Activated naive CD8-positive, alpha-beta T cell treated with anti-CD3 and anti-CD28 coated beads, Interleukin-2, amount 10 ng/mL, durations not matched to agents 7 days and 5 days (primary cell): ENCODE measurements at regions not wholly inside any gene's neighbourhood (a gene's known extent, or its start where the extent isn't known, plus 50 kb on each side); places are given as distances from the start of the nearest gene placed in this dataset.
"Not testable (repeated sequence)": the region's sequence is repeated elsewhere in the genome, so short reads cannot be mapped to it uniquely, and the experiment has no call there.

Source experiments
- ATAC-seq: fragments of 150-1000 bp; cut with Tn5 transposase; one replicate; pipeline ENCODE4 v1.10.0; 2021; ENCODE audit warnings: low read depth, moderate library complexity
- POLR2A ChIA-PET: fragments of 350-600 bp; sonication (Branson Sonifier 250); formaldehyde crosslinking; loops from one replicate; lab custom pipeline; 2021; ENCODE audit warnings: antibody characterized with exemption; lab: Charles Lee
- DNase-seq: peaks from one replicate; pipeline ENCODE4 v3.0.0; 2021
- H3K27ac Mint-ChIP-seq: one replicate; pipeline ENCODE4 v1.8.0; 2022; ENCODE audit warnings: mild to moderate bottlenecking, mixed read lengths
- H3K27me3 Mint-ChIP-seq: one replicate; pipeline ENCODE4 v1.8.0; 2022; ENCODE audit warnings: mild to moderate bottlenecking, moderate library complexity, mixed read lengths
- H3K36me3 Mint-ChIP-seq: one replicate; pipeline ENCODE4 v1.8.0; 2021; ENCODE audit warnings: mild to moderate bottlenecking, mixed read lengths
- H3K4me1 Mint-ChIP-seq: one replicate; pipeline ENCODE4 v1.8.0; 2021; ENCODE audit warnings: mixed read lengths
- H3K4me3 Mint-ChIP-seq: one replicate; pipeline ENCODE4 v1.8.0; 2022; ENCODE audit warnings: mild to moderate bottlenecking, moderate library complexity, mixed read lengths
- H3K9me3 Mint-ChIP-seq: one replicate; pipeline ENCODE4 v1.8.0; 2021; ENCODE audit warnings: mixed read lengths

GRCh38 chr6:4336778-4337442 lies 201.5 kb upstream of the ECI2 start:
- Mint-ChIP-seq H3K4me3 (no peak overlapping the region), H3K4me1 (no peaks in the 10 kb centered on the region), H3K36me3 (no peaks in the 10 kb centered on the region), H3K27ac (no peak overlapping the region), H3K9me3 (no peaks in the 10 kb centered on the region), H3K27me3 (no peaks in the 10 kb centered on the region)
- POLR2A ChIA-PET, result no interaction called here
- DNase-seq, result no peak
- ATAC-seq, result no peak

DNA sequence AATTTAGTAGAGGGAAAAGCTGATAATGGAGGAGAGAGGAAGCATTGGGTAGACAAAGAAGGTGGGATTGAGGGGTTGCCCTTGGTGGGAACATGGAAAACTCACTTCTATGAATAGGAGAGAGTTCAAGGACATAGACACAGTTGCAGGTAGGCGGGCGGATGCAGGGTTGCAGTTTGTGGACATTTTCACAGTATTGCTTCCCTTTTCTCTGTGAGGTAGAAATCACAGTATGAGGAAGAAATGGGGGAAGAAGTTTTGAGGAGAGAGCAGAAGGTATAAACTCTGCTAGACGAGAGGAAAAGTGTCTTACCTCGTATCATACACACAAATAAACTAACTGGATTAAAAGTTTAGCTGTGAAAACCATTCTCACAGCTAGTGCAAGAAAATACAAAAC lies 200.7 kb upstream of the ECI2 start:
- POLR2A ChIA-PET, result no interaction called here
- DNase-seq, result no peak
- Mint-ChIP-seq H3K27me3 (no peaks in the 10 kb centered on the region), H3K4me1 (no peaks in the 10 kb centered on the region), H3K4me3 (no peak overlapping the region), H3K27ac (no peak overlapping the region), H3K9me3 (no peaks in the 10 kb centered on the region), H3K36me3 (no peaks in the 10 kb centered on the region)
- no peak for ATAC-seq

DNA sequence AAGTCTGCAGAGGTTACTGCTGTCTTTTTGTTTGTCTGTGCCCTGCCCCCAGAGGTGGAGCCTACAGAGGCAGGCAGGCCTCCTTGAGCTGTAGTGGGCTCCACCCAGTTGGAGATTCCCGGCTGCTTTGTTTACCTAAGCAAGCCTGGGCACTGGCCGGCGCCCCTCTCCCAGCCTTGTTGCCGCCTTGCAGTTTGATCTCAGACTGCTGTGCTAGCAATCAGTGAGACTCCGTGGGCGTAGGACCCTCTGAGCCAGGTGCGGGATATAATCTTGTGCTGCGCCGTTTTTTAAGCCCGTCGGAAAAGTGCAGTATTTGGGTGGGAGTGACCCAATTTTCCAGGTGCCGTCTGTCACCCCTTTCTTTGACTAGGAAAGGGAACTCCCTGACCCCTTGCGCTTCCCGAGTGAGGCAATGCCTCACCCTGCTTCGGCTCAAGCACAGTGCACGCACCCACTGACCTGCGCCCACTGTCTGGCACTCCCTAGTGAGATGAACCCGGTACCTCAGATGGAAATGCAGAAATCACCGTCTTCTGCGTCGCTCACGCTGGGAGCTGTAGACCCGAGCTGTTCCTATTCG lies 198.9 kb upstream of the ECI2 start:
- H3K4me3 Mint-ChIP-seq, H3K4me1 Mint-ChIP-seq, POLR2A ChIA-PET, ATAC-seq, H3K27ac Mint-ChIP-seq, H3K36me3 Mint-ChIP-seq, H3K27me3 Mint-ChIP-seq, DNase-seq, H3K9me3 Mint-ChIP-seq: not testable (repeated sequence)

DNA sequence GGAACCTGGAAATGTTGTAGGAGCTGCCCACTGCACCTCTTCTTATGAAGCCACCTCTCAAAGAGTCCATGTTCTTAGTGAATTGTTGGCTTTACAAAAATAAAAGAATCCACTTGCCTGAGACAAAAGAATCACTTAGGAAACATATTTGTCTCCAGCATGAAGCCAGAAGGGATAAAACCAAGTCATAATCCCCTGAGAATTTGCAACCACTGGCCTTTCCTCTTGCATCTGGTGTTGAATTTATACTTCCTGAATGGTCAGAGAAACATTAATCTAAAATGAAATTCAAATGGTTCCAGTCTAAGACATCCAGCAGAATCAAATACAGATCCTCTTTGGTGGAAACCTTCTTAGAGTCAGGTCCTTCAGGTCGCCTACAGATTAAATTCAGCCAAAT lies 192.5 kb upstream of the ECI2 start:
- no peak for DNase-seq
- no peak for ATAC-seq
- POLR2A ChIA-PET, result no interaction called here
- Mint-ChIP-seq H3K36me3 (no peaks in the 10 kb centered on the region), H3K27me3 (peaks cover 5% of the 10 kb centered on the region), H3K4me1 (no peaks in the 10 kb centered on the region), H3K27ac (no peak overlapping the region), H3K9me3 (no peaks in the 10 kb centered on the region), H3K4me3 (no peak overlapping the region)

DNA sequence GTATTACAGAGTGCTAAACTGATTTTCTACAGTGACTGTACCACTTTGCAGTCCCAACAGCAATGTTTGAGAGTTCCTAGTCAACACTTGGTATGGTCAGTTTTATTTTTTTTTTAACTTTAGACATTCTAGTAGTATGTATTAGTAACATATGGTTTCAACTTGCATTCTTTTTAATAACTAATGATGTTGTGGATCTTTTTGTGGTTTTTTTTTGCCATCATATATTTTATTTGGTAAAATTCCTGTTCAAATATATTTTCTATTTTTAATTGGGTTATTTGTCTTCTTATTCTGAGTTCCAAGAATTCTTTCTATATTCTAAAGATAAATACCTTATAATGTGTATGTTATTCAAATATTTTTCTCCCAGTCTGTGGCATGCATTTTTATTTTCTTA lies 189.4 kb upstream of the ECI2 start:
- H3K36me3 Mint-ChIP-seq, result no peaks in the 10 kb centered on the region
- no peaks in the 10 kb centered on the region for H3K9me3 Mint-ChIP-seq
- DNase-seq, result no peak
- ATAC-seq, result no peak
- peaks cover 7% of the 10 kb centered on the region for H3K27me3 Mint-ChIP-seq
- H3K4me1 Mint-ChIP-seq, result no peaks in the 10 kb centered on the region
- POLR2A ChIA-PET, result no interaction called here
- no peak overlapping the region for H3K27ac Mint-ChIP-seq
- H3K4me3 Mint-ChIP-seq, result no peak overlapping the region

DNA sequence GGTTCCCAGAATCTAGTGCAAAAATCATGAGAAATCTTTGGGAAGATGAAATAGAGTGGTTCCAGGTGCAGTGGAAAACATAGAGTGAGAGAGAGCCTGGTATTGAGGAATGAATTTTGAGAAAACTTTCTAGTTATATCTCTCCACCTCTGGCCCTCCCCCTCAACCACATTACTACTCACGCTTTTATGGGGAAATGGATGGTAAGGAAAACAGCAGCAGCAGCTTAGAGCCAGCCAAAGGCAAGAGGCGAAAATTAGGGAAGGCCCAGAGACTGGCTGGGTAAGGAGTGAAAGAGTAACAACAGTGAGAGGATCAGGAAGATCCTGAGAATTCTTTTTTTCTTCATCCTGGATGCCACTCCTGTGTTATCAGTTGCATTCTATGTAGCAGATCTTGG lies 187.9 kb upstream of the ECI2 start:
- Mint-ChIP-seq H3K4me1 (no peaks in the 10 kb centered on the region), H3K9me3 (no peaks in the 10 kb centered on the region), H3K36me3 (no peaks in the 10 kb centered on the region), H3K27me3 (peaks cover 10% of the 10 kb centered on the region), H3K27ac (no peak overlapping the region), H3K4me3 (no peak overlapping the region)
- POLR2A ChIA-PET, result no interaction called here
- ATAC-seq (no peak), DNase-seq (no peak)

DNA sequence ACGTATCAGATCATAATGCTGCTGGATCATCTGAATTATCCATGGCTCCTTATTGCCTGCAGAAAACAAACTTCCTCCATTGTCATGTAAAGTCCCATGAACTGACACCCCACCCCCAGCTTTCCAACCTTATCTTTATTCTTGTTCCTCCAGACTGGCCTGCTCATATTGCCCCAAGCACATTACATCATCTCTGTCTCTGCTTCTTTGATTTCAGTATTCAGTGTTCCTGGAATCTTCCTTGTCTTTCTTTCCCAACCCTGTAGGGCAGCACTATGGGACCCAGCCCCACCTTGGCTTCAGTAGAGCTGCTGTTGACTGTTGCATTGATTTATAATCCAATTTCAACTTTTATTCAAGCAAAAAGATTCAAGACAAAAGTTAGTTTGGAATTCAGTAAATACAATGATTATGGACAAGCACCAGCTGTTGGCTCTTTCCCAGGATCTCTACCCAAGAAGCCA lies 187.5 kb upstream of the ECI2 start:
- no peaks in the 10 kb centered on the region for H3K9me3 Mint-ChIP-seq
- no peak overlapping the region for H3K4me3 Mint-ChIP-seq
- DNase-seq (no peak), ATAC-seq (no peak)
- POLR2A ChIA-PET, result no interaction called here
- H3K27me3 Mint-ChIP-seq, result peaks cover 14% of the 10 kb centered on the region
- H3K36me3 Mint-ChIP-seq, result no peaks in the 10 kb centered on the region
- H3K4me1 Mint-ChIP-seq, result no peaks in the 10 kb centered on the region
- no peak overlapping the region for H3K27ac Mint-ChIP-seq

GRCh38 chr6:4322134-4322845 lies 186.9 kb upstream of the ECI2 start:
- POLR2A ChIA-PET, result no interaction called here
- Mint-ChIP-seq H3K4me1 (no peaks in the 10 kb centered on the region), H3K27ac (no peak overlapping the region)

GRCh38 chr6:4320860-4321259 lies 185.5 kb upstream of the ECI2 start:
- ATAC-seq, result no peak
- Mint-ChIP-seq H3K36me3 (no peaks in the 10 kb centered on the region), H3K4me3 (no peak overlapping the region), H3K27me3 (peaks cover 17% of the 10 kb centered on the region), H3K27ac (no peak overlapping the region), H3K9me3 (no peaks in the 10 kb centered on the region), H3K4me1 (no peaks in the 10 kb centered on the region)
- DNase-seq, result no peak
- POLR2A ChIA-PET, result no interaction called here

More at GRCh38 chr6:4322134-4322845, 186.9 kb upstream of the ECI2 start:
- Mint-ChIP-seq H3K4me3 (no peak overlapping the region), H3K27me3 (peaks cover 17% of the 10 kb centered on the region), H3K36me3 (no peaks in the 10 kb centered on the region), H3K9me3 (no peaks in the 10 kb centered on the region)
- ATAC-seq (no peak), DNase-seq (no peak)

DNA sequence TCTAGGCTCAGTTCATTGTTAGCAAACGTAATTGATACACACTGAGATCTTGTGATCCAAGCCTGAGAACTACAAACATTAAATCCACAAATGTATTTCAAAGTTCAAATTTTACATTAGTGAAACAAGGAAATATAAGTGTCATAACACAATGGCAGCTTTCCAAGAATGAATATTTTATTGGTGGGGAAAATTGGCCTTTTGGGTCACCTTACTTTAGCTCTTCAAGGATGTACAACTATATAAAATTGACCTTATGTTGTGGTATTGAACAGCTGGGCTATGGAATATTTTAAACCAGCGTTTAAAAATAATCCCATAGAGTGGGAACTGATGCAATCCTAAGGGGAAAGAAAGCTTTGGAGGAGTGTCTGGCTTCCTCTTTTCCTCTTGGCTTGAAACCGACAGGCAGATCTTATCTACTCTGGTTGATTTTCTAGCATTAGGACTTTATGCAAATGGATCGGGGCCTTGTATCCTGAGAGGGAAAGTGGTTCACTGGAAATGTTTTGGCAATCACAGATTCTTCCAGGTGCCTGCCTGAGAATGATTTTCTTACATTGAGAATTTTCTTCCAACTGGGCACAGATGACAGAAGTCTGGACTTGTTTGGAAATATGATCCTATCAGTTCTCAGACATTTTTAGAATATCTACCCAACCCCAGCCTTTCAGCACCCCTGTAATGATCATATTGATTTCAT lies 184.8 kb upstream of the ECI2 start:
- H3K4me1 Mint-ChIP-seq, result no peaks in the 10 kb centered on the region
- no peak for ATAC-seq
- peaks cover 17% of the 10 kb centered on the region for H3K27me3 Mint-ChIP-seq
- POLR2A ChIA-PET, result no interaction called here
- H3K4me3 Mint-ChIP-seq, result no peak overlapping the region
- no peaks in the 10 kb centered on the region for H3K36me3 Mint-ChIP-seq
- no peaks in the 10 kb centered on the region for H3K9me3 Mint-ChIP-seq
- DNase-seq, result no peak
- no peak overlapping the region for H3K27ac Mint-ChIP-seq

DNA sequence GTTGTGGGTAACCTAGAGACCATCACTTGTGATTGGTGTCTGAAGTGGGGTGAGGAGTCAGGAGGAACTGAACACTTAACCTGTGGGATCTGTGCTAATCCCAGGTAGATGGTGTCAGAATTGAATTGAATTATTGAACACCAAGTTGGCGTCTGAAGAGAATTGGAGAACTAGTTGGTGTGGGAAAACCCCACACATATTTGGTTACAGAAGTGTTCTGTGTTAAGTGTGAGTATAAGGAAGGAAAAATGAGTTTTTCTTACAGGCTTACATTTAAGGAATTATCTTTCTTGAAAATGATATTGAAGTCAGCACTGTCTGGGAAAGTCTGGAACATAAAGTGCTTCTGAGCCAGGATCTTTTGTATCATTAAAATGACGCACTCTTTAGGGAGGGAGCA lies 182.9 kb upstream of the ECI2 start:
- ATAC-seq (no peak), DNase-seq (no peak)
- Mint-ChIP-seq H3K36me3 (no peaks in the 10 kb centered on the region), H3K27ac (no peak overlapping the region), H3K9me3 (peaks cover 2% of the 10 kb centered on the region), H3K4me1 (no peaks in the 10 kb centered on the region), H3K4me3 (no peak overlapping the region), H3K27me3 (peaks cover 17% of the 10 kb centered on the region)
- POLR2A ChIA-PET, result no interaction called here

GRCh38 chr6:4316867-4317400 lies 181.6 kb upstream of the ECI2 start:
- POLR2A ChIA-PET, result no interaction called here
- Mint-ChIP-seq H3K27ac (no peak overlapping the region), H3K9me3 (peaks cover 3% of the 10 kb centered on the region), H3K36me3 (no peaks in the 10 kb centered on the region), H3K4me1 (no peaks in the 10 kb centered on the region), H3K27me3 (peaks cover 10% of the 10 kb centered on the region), H3K4me3 (no peak overlapping the region)
- DNase-seq, result no peak
- ATAC-seq, result no peak

DNA sequence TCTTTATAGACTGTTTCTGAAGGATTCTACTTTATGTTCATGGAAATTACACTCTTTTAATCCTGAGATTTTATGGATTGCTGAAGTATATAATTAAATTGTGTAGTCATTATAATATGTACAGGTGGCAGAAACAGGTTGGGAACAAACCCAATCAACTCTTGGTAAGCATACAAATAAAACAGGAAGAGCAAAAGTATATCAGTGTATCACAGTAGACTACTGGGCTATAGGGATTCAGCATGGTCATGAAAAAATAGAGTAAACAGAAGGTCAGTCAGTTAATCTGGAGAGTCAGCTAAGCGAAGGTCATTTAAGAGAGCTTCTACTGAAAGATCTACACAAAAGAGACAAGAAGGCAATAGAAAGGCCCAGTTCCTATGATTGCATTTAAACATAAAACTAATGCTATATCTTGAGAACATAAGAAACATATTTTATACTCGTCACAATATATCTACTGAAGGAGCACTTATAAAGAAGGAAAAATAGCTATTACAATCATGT lies 178.9 kb upstream of the ECI2 start:
- no peak overlapping the region for H3K27ac Mint-ChIP-seq

More for the DNA sequence above, 178.9 kb upstream of the ECI2 start:
- DNase-seq (no peak), ATAC-seq (no peak)
- no peaks in the 10 kb centered on the region for H3K4me1 Mint-ChIP-seq
- peaks cover 10% of the 10 kb centered on the region for H3K27me3 Mint-ChIP-seq
- peaks cover 7% of the 10 kb centered on the region for H3K9me3 Mint-ChIP-seq
- no peaks in the 10 kb centered on the region for H3K36me3 Mint-ChIP-seq
- H3K4me3 Mint-ChIP-seq, result no peak overlapping the region
- POLR2A ChIA-PET, result no interaction called here
